ENCODE measurements at regions not wholly inside any gene's neighbourhood (a gene's known extent, or its start where the extent isn't known, plus 50 kb on each side); places are given as distances from the start of the nearest gene placed in this dataset.

DNA sequence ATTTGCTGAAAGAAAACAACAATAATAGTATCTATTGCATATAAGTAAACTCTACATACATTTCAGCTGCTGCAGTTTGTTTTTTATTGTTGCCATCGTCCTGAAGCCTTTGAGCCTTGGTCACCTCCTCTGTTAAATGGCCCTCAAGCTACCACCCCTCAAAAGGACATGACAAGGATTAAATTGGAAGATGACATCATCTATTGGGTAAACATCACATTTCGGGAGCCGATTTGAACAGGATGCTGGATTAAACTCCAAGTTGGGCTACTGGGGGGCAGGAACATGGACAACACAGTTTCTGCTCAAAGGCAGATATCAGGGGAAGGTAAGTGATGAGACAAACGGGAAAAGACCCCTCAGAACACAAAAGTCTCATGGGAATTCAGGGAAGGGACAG, 92.3 kb upstream of the ATP2B2 start:
- ATAC-seq: no peak
- no peak overlapping the region for H3K27ac Mint-ChIP-seq

DNA sequence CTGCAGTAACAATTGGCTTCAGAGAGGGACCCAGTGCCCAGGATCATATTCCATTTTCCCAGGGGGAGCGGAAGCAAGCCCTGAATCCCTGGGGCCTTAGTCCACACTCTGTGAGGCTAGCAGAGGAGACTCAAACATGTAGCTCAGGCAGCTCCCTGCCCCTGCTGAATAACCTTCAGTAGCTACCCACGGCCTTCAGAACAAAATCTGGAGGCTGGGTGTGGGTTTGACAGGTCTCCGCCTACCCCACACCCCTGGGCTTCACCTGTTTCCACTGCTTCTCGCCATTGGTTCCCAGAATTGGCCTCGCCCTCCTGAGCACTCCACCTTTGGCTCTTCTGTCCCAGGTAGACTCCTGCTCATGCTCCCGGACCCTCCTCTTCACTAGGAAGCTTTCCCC, 93.6 kb upstream of the ATP2B2 start:
- DNase-seq (no peak), ATAC-seq (no peak)
- Mint-ChIP-seq H3K27ac (no peak overlapping the region), H3K9me3 (ENCODE audit: insufficient read depth) (no peaks in the 10 kb centered on the region), H3K27me3 (ENCODE audit: low read depth) (peaks cover 25% of the 10 kb centered on the region), H3K4me1 (ENCODE audit: low read depth) (peaks cover 25% of the 10 kb centered on the region), H3K36me3 (ENCODE audit: low read depth) (no peaks in the 10 kb centered on the region), H3K4me3 (no peak overlapping the region)
- ChIA-PET CTCF (no interaction called here), POLR2A (no interaction called here)

More for the DNA sequence above, 92.3 kb upstream of the ATP2B2 start:
- no peak for DNase-seq
- Mint-ChIP-seq H3K4me1 (ENCODE audit: low read depth) (peaks cover 12% of the 10 kb centered on the region), H3K9me3 (ENCODE audit: insufficient read depth) (no peaks in the 10 kb centered on the region), H3K27me3 (ENCODE audit: low read depth) (peaks cover 20% of the 10 kb centered on the region), H3K36me3 (ENCODE audit: low read depth) (no peaks in the 10 kb centered on the region), H3K4me3 (no peak overlapping the region)
- ChIA-PET POLR2A (no interaction called here), CTCF (no interaction called here)

GRCh38 chr3:10599444-10599843, 94.1 kb upstream of the ATP2B2 start:
- ATAC-seq (no peak), DNase-seq (no peak)
- Mint-ChIP-seq H3K36me3 (ENCODE audit: low read depth) (no peaks in the 10 kb centered on the region), H3K4me3 (no peak overlapping the region), H3K27ac (no peak overlapping the region), H3K4me1 (ENCODE audit: low read depth) (peaks cover 30% of the 10 kb centered on the region), H3K27me3 (ENCODE audit: low read depth) (peaks cover 29% of the 10 kb centered on the region), H3K9me3 (ENCODE audit: insufficient read depth) (no peaks in the 10 kb centered on the region)
- CTCF ChIA-PET: no interaction called here
- POLR2A ChIA-PET: no interaction called here

- Mint-ChIP-seq H3K27me3 (ENCODE audit: low read depth) (peaks cover 38% of the 10 kb centered on the region), H3K4me1 (ENCODE audit: low read depth) (peaks cover 31% of the 10 kb centered on the region), H3K9me3 (ENCODE audit: insufficient read depth) (no peaks in the 10 kb centered on the region), H3K27ac (no peak overlapping the region), H3K4me3 (no peak overlapping the region), H3K36me3 (ENCODE audit: low read depth) (no peaks in the 10 kb centered on the region)
- no peak for ATAC-seq
- ChIA-PET POLR2A (no interaction called here), CTCF (no interaction called here)
- DNase-seq: no peak
Measured at GRCh38 chr3:10600296-10600714, 94.9 kb upstream of the ATP2B2 start.

DNA sequence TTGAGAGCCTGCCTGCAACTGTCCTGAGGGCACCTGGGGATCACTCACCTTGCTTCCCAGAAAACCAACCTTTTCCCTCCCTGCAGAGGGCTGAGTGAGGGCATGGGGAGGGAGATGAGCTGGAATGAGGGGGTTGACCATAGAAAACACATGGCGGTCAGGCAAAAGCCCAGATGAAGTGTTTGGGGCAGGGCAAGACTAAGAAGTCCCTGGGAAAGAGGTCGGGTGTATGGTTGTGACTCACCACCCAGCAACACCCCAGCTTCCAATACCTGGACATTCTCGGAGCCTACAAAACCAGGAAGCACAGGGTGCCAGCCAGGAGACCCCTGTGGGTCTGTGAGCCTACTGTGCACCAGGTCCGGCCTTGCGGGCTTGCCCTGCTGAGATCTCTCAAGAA, 95.3 kb upstream of the ATP2B2 start:
- DNase-seq (no peak), ATAC-seq (no peak)
- no peak overlapping the region for H3K4me3 Mint-ChIP-seq
- peaks cover 31% of the 10 kb centered on the region for H3K4me1 Mint-ChIP-seq (ENCODE audit: low read depth)
- no peaks in the 10 kb centered on the region for H3K9me3 Mint-ChIP-seq (ENCODE audit: insufficient read depth)
- POLR2A ChIA-PET: no interaction called here
- no peaks in the 10 kb centered on the region for H3K36me3 Mint-ChIP-seq (ENCODE audit: low read depth)
- H3K27ac Mint-ChIP-seq: no peak overlapping the region
- H3K27me3 Mint-ChIP-seq (ENCODE audit: low read depth): peaks cover 37% of the 10 kb centered on the region
- CTCF ChIA-PET: no interaction called here

DNA sequence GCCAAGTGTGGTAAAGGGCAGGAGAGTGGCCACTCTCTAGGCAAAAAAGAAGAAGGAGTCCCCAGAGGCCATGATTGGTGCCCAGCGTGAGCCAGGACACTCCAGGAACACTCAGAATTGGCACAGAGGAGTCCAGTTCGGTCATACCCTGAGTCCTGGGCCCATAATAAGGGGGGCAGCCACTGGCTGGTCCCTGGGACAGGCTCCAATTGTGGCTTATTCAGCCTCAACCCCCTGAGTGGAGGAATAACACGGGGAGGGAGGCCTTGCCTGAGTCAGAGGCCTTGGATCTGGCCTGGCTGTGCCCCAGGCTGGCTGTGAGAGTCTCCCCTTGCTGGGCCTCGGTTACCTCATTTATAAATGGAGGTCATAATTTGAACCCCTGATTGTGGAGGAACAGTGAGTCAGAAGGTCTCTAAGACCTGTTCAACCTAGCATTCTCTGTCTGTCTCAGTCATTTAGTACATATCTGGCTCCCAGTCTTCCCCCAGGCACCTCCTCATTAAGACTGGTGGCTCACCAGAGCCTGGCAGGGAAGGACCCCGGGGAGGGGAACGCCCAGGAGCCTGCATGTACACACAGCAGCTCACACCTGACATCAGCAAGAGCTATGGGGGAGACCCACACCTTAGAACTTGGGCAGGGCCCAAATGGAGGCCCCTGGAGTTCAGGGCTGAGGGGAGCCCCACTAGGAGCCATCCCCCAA, 95.9 kb upstream of the ATP2B2 start:
- no peak for DNase-seq
- no peaks in the 10 kb centered on the region for H3K9me3 Mint-ChIP-seq (ENCODE audit: insufficient read depth)
- H3K4me3 Mint-ChIP-seq: no peak overlapping the region
- H3K36me3 Mint-ChIP-seq (ENCODE audit: low read depth): no peaks in the 10 kb centered on the region
- no peak for ATAC-seq
- no peak overlapping the region for H3K27ac Mint-ChIP-seq
- CTCF ChIA-PET: no interaction called here
- POLR2A ChIA-PET: no interaction called here
- H3K4me1 Mint-ChIP-seq (ENCODE audit: low read depth): peaks cover 31% of the 10 kb centered on the region
- peaks cover 34% of the 10 kb centered on the region for H3K27me3 Mint-ChIP-seq (ENCODE audit: low read depth)

DNA sequence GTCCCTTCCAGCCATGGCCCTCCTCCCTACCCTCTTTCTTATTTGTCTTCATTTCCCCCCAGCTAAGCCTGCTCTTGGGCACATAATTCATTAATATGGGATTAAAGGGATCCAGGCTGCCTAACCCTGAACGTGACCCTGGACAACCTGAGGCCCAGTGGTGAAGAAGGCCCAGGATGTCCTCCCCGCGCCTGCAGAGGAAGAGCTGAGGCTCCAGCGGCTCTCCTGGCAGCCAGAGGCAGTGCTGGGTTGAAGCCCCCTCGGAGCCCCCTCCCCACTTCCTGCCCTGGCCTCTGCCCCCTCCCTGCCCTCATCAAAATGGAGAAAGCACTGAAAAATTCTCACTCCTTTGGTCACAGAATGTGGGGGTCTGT, 96.5 kb upstream of the ATP2B2 start:
- H3K27ac Mint-ChIP-seq: no peak overlapping the region
- DNase-seq (no peak), ATAC-seq (no peak)
- ChIA-PET CTCF (no interaction called here), POLR2A (no interaction called here)
- H3K4me3 Mint-ChIP-seq: no peak overlapping the region
- no peaks in the 10 kb centered on the region for H3K9me3 Mint-ChIP-seq (ENCODE audit: insufficient read depth)
- H3K27me3 Mint-ChIP-seq (ENCODE audit: low read depth): peaks cover 37% of the 10 kb centered on the region
- peaks cover 31% of the 10 kb centered on the region for H3K4me1 Mint-ChIP-seq (ENCODE audit: low read depth)
- no peaks in the 10 kb centered on the region for H3K36me3 Mint-ChIP-seq (ENCODE audit: low read depth)

DNA sequence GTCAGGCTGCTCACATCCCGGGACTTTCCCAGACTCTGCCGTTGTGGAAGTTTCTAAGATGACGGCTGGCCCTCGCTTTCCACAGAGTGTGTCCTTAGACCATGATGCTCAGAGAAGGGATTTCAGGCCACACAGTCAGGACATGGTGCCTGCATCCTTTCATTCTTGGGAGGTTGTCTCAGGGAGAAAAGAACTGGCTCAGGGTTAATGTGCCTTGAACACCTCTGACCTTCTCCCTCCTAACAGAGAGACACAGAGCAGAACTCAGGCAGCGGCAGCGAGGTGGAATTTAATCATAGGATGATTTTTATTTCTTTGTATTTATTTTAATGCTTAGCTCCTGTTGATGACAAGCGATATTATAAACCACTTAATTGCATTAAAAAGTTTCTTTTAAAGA, 96.9 kb upstream of the ATP2B2 start:
- DNase-seq (no peak), ATAC-seq (no peak)
- Mint-ChIP-seq H3K27me3 (ENCODE audit: low read depth) (peaks cover 32% of the 10 kb centered on the region), H3K4me3 (no peak overlapping the region), H3K36me3 (ENCODE audit: low read depth) (no peaks in the 10 kb centered on the region), H3K4me1 (ENCODE audit: low read depth) (peaks cover 31% of the 10 kb centered on the region), H3K27ac (no peak overlapping the region), H3K9me3 (ENCODE audit: insufficient read depth) (no peaks in the 10 kb centered on the region)
- POLR2A ChIA-PET: no interaction called here
- CTCF ChIA-PET: no interaction called here

DNA sequence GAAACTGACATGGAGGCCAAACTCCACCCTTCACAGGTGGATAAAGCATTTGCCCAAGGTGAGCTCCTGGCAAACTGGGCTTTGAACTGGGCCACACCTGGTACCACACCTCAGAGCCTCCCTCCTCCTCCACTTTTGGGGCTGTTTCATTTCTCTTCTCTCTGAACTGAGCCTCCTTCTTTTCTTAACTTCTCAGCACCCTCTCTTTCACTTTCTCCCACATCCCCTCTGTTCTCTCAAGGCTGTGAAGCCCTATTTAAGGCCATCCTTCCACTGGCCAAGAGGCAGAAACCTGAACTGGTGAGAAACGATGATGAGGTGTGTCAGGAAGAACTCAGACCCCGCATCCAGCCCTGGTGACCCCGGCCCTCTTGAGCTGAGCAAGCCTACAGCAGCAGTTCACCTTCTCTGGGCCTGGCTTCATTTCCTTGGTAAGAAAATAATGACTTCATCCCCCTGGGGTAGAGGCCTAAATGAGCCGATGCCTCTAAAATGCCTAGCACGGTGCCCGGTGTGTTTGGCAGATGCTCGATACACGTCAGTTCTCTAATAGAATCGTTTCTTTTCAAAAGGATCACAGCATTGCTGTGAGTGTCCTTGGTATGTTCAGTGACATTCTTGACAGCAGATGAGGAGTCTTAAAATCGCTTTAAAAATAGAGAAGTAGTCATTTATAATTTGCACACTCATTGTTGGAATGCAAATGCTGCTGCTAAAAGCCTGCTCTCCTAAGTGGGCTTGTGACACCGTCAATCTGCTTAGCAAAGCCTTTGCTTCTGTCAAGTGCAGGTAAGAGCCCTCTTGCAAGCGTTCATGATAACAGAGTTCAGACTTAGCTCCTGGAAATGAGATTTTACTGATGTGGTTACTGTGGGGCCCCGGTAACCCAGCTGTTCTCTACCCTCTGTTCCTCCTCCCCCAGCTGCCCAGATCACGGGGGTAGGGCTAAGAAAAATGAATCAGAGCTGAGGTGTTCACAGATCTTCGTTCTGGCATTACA, 97.7 kb upstream of the ATP2B2 start:
- Mint-ChIP-seq H3K4me3 (peak overlapping the region; percentile 44), H3K27me3 (ENCODE audit: low read depth) (peaks cover 34% of the 10 kb centered on the region), H3K9me3 (ENCODE audit: insufficient read depth) (no peaks in the 10 kb centered on the region), H3K4me1 (ENCODE audit: low read depth) (peaks cover 31% of the 10 kb centered on the region), H3K36me3 (ENCODE audit: low read depth) (no peaks in the 10 kb centered on the region), H3K27ac (peak overlapping the region; percentile 60)
- CTCF ChIA-PET: interaction anchor here (1.1 kb wide), 1 partner anchor 10 kb away, joined by 4 read pairs; no protein-coding TSS in a partner anchor
- ATAC-seq: peak; percentile 99
- POLR2A ChIA-PET: interaction anchor here (0.9 kb wide), 1 partner anchor 50 kb away, joined by 3 read pairs; no protein-coding TSS in a partner anchor
- peak; percentile 85 for DNase-seq

- no peak for DNase-seq
- ChIA-PET CTCF (no interaction called here), POLR2A (no interaction called here)
- H3K36me3 Mint-ChIP-seq (ENCODE audit: low read depth): no peaks in the 10 kb centered on the region
- no peak overlapping the region for H3K4me3 Mint-ChIP-seq
- no peak for ATAC-seq
- peaks cover 26% of the 10 kb centered on the region for H3K27me3 Mint-ChIP-seq (ENCODE audit: low read depth)
- peaks cover 6% of the 10 kb centered on the region for H3K9me3 Mint-ChIP-seq (ENCODE audit: insufficient read depth)
- peaks cover 4% of the 10 kb centered on the region for H3K4me1 Mint-ChIP-seq (ENCODE audit: low read depth)
- no peak overlapping the region for H3K27ac Mint-ChIP-seq
Measured at GRCh38 chr3:10609134-10609533, 103.7 kb upstream of the ATP2B2 start.

DNA sequence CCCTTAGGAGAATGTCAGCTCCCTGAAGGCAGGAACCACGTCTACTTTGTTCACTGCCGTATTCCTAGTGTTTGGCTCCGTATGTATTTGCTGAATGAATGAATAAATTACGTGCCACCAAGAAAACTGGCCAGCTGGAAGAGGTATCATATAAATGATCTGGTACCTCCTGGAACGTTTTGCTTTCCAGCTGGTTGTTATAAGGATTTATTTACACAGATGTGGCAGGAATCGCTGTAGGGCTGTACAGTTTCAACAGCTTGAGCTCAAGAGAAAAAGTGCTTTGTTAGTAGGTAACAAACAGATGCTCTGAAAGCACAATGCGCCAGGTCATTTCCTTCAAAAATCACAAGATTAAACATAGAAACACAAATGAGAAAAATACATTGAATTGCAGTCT, 108.8 kb upstream of the ATP2B2 start:
- CTCF ChIA-PET: no interaction called here
- no peaks in the 10 kb centered on the region for H3K36me3 Mint-ChIP-seq (ENCODE audit: low read depth)
- H3K27ac Mint-ChIP-seq: no peak overlapping the region
- H3K4me1 Mint-ChIP-seq (ENCODE audit: low read depth): no peaks in the 10 kb centered on the region
- ATAC-seq: no peak
- peaks cover 9% of the 10 kb centered on the region for H3K27me3 Mint-ChIP-seq (ENCODE audit: low read depth)
- POLR2A ChIA-PET: no interaction called here
- no peak overlapping the region for H3K4me3 Mint-ChIP-seq
- DNase-seq: no peak
- H3K9me3 Mint-ChIP-seq (ENCODE audit: insufficient read depth): peaks cover 6% of the 10 kb centered on the region

- ChIA-PET POLR2A (no interaction called here), CTCF (no interaction called here)
- H3K27me3 Mint-ChIP-seq (ENCODE audit: low read depth): peaks cover 7% of the 10 kb centered on the region
- H3K9me3 Mint-ChIP-seq (ENCODE audit: insufficient read depth): peaks cover 6% of the 10 kb centered on the region
- DNase-seq (no peak), ATAC-seq (no peak)
- no peaks in the 10 kb centered on the region for H3K4me1 Mint-ChIP-seq (ENCODE audit: low read depth)
- no peak overlapping the region for H3K27ac Mint-ChIP-seq
- H3K4me3 Mint-ChIP-seq: no peak overlapping the region
- H3K36me3 Mint-ChIP-seq (ENCODE audit: low read depth): no peaks in the 10 kb centered on the region
Measured at GRCh38 chr3:10615715-10616114, 110.3 kb upstream of the ATP2B2 start.

All from activated CD8-positive, alpha-beta T cell treated with anti-CD3 and anti-CD28 coated beads, Interleukin-2, amount 10 ng/mL, durations not matched to agents 7 days and 5 days (primary cell).